HCT116 (cell line): ENCODE measurements at regions not wholly inside any gene's neighbourhood (a gene's known extent, or its start where the extent isn't known, plus 50 kb on each side); places are given as distances from the start of the nearest gene placed in this dataset.

Experiments
- ATAC-seq: fragments of 200-7000 bp; cut with Tn5 transposase; 2 replicates; pipeline ENCODE4 v1.9.1; 2020; ENCODE audit warnings: mild to moderate bottlenecking, moderate library complexity
- BruUV-seq: library from RNA; stranded (reverse); fragments of 400-500 nt; replicated peaks from 2 replicates; lab custom pipeline; 2021; lab: Mats Ljungman, UMichigan
- CTCF ChIA-PET: fragments of 300-600 bp; sonication (Branson Sonifier 250); formaldehyde crosslinking; loops from one replicate; lab custom pipeline; 2021; ENCODE audit warnings: antibody characterized with exemption; lab: Charles Lee
- POLR2A ChIA-PET: fragments of 300-600, 350-600 bp; sonication (Branson Sonifier 250); formaldehyde crosslinking; loops from one replicate; lab custom pipeline; 2021; ENCODE audit warnings: antibody characterized with exemption; lab: Charles Lee
- RAD21 ChIA-PET, 2 experiments: fragments of 300-600 bp; sonication (Branson Sonifier 250); formaldehyde crosslinking; loops; one replicate each; lab custom pipeline; 2023; ENCODE audit warnings: low total read pairs in 2 of 2; ENCODE audit not compliant: uncharacterized antibody in 2 of 2, unreplicated experiment in 2 of 2, low non-redundant PET in 1 of 2; lab: Charles Lee
- DNase-seq: peaks from one replicate; pipeline ENCODE4 v3.0.0-alpha.2; 2010; ENCODE audit warnings: low read depth, low spot score
- H2AFZ ChIP-seq: fragments of 200-600 bp; shearing (Covaris generic), sonication (generic); 2 replicates; pipeline ENCODE4 v1.6.1; 2017; ENCODE audit warnings: low read depth, mixed run types, mixed read lengths, antibody characterized with exemption, low read length; ENCODE audit not compliant: poor library complexity, severe bottlenecking
- H3K27ac ChIP-seq: 2 replicates; pipeline ENCODE4 v1.5.1; 2012; ENCODE audit warnings: low read depth, low read length
- H3K27me3 ChIP-seq: fragments of 200-600 bp; sonication (generic); 2 replicates; pipeline ENCODE4 v1.6.1; 2016; ENCODE audit warnings: mixed run types, low read length, mixed read lengths; ENCODE audit not compliant: insufficient read depth
- H3K36me3 ChIP-seq, 2 experiments: fragments of 200-500 bp in 1 of 2; fragments of 200-600 bp in 1 of 2; sonication (Bioruptor generic) in 1 of 2; sonication (generic) in 1 of 2; 2 replicates each; pipeline versions ENCODE4 v1.5.1 to v1.6.1; 2014 to 2016; ENCODE audit warnings: low read length in 2 of 2, inconsistent platforms in 1 of 2, mixed read lengths in 1 of 2, mixed run types in 1 of 2; ENCODE audit not compliant: insufficient read depth in 2 of 2, control insufficient read depth in 1 of 2
- H3K4me1 ChIP-seq, 2 experiments: fragments of 200-600 bp in 1 of 2; sonication (generic) in 1 of 2; 2 replicates each; pipeline versions ENCODE4 v1.5.1 to v1.6.1; 2012 to 2017; ENCODE audit warnings: low read length in 2 of 2, inconsistent platforms in 1 of 2, mild to moderate bottlenecking in 1 of 2, mixed read lengths in 1 of 2, mixed run types in 1 of 2, moderate library complexity in 1 of 2; ENCODE audit not compliant: insufficient read depth in 2 of 2, control insufficient read depth in 1 of 2
- H3K4me2 ChIP-seq: fragments of 200-600 bp; sonication (generic); 2 replicates; pipeline ENCODE4 v1.6.1; 2017; ENCODE audit warnings: mixed run types, low read length, mixed read lengths
- H3K4me3 ChIP-seq, 2 experiments: fragments of 200-600 bp in 1 of 2; sonication (generic) in 1 of 2; replicated peaks in 1 of 2; 2 replicates each; pipeline ENCODE4 v1.5.1; 2011 to 2016; ENCODE audit warnings: low read length in 2 of 2, control low read depth in 1 of 2, low read depth in 1 of 2, mild to moderate bottlenecking in 1 of 2, mixed read lengths in 1 of 2, mixed run types in 1 of 2
- H3K79me2 ChIP-seq: fragments of 200-600 bp; sonication (generic); 2 replicates; pipeline ENCODE4 v1.6.1; 2017; ENCODE audit warnings: mild to moderate bottlenecking, mixed run types, low read length, moderate library complexity, mixed read lengths; ENCODE audit not compliant: insufficient read depth
- H3K9ac ChIP-seq: fragments of 200-600 bp; sonication (generic); 2 replicates; pipeline ENCODE4 v1.6.1; 2016; ENCODE audit warnings: low read length, mixed read lengths
- H3K9me2 ChIP-seq: fragments of 200-600 bp; sonication (generic), shearing (Covaris generic); 2 replicates; pipeline ENCODE4 v1.6.1; 2017; ENCODE audit warnings: mixed run types, mild to moderate bottlenecking, moderate library complexity; ENCODE audit not compliant: insufficient read depth
- H3K9me3 ChIP-seq, 2 experiments: fragments of 200-500 bp in 1 of 2; fragments of 200-600 bp in 1 of 2; sonication (Bioruptor generic) in 1 of 2; sonication (generic) in 1 of 2; 2 replicates each; pipeline ENCODE4 v1.6.1; 2014 to 2017; ENCODE audit warnings: low read length in 2 of 2, mixed read lengths in 2 of 2, inconsistent platforms in 1 of 2, low read depth in 1 of 2, mild to moderate bottlenecking in 1 of 2, mixed run types in 1 of 2, moderate library complexity in 1 of 2; ENCODE audit not compliant: control insufficient read depth in 1 of 2, insufficient read depth in 1 of 2
- H4K20me1 ChIP-seq: fragments of 200-600 bp; sonication (generic), shearing (Covaris generic); 2 replicates; pipeline ENCODE4 v1.6.1; 2017; ENCODE audit warnings: mixed run types, mild to moderate bottlenecking, moderate library complexity; ENCODE audit not compliant: insufficient read depth
- CBX3 ChIP-seq: IDR thresholded peaks from 2 replicates; pipeline ENCODE4 v1.6.1; 2012; ENCODE audit warnings: low read depth
- EGR1 ChIP-seq: IDR thresholded peaks from 2 replicates; pipeline ENCODE4 v1.6.1; 2012; ENCODE audit warnings: low read depth
- EZH2 ChIP-seq: fragments of 200-600 bp; sonication (generic); IDR thresholded peaks from 2 replicates; pipeline ENCODE4 v1.6.1; 2017; ENCODE audit warnings: antibody characterized with exemption, mixed run types
- EZH2phosphoT487 ChIP-seq: fragments of 200-600 bp; IDR thresholded peaks from 2 replicates; pipeline ENCODE4 v1.6.1; 2018; ENCODE audit warnings: antibody characterized with exemption, borderline replicate concordance
- POLR2A ChIP-seq: IDR thresholded peaks from 2 replicates; pipeline ENCODE4 v1.7.0; 2011; ENCODE audit warnings: borderline replicate concordance; ENCODE audit not compliant: insufficient read depth, insufficient read length; ENCODE audit errors: extremely low read depth
- RAD21 ChIP-seq: IDR thresholded peaks from 2 replicates; pipeline ENCODE4 v1.6.1; 2012; ENCODE audit warnings: low read depth, mild to moderate bottlenecking
- SRF ChIP-seq: IDR thresholded peaks from 2 replicates; pipeline ENCODE4 v1.6.1; 2012; ENCODE audit warnings: low read depth
- TCF7L2 ChIP-seq: IDR thresholded peaks from 2 replicates; pipeline ENCODE4 v1.7.0; 2011; ENCODE audit warnings: borderline replicate concordance, inconsistent platforms; ENCODE audit not compliant: insufficient read depth, insufficient read length; ENCODE audit errors: extremely low read depth
- ZFX ChIP-seq: fragments of 450-650 bp; IDR thresholded peaks from 2 replicates; pipeline ENCODE4 v1.6.1; 2017
- ZNF274 ChIP-seq: fragments of 200-500 bp; sonication (Bioruptor generic); IDR thresholded peaks from 2 replicates; pipeline ENCODE4 v1.6.1; 2014; ENCODE audit warnings: mild to moderate bottlenecking, low read depth, low read length, inconsistent platforms
- intact Hi-C: fragments of 100-400 bp; cut with micrococcal nuclease; formaldehyde crosslinking; loops from 2 replicates; pipeline ENCODE4 v1.10.0; 2022
- TF ChIP-seq, protein P1 (sequence below): IDR thresholded peaks from 2 replicates; pipeline ENCODE4 v1.6.1; 2012; ENCODE audit warnings: low read depth

DNA sequence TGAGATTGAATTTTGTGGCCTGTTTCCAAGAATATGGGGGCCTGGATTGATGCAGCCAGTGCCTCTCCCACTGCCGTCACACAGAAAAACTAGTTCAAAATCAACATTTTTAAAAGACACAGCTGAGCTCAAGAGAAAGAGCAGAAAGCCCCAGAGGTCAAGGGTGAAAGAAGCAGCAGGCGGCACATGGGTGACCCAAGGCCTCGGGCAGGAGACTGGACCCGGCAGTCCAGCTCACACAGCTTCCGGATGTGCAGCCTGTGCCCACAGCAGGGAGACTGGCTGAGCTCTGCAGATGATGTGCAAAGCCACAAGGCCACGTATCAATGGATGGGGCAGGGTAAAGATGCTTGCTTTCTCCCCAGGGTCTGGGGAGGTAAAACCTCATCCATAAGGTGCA, 50.4 kb upstream of the RNF32 start:
- TF ChIP-seq, protein P1, sequence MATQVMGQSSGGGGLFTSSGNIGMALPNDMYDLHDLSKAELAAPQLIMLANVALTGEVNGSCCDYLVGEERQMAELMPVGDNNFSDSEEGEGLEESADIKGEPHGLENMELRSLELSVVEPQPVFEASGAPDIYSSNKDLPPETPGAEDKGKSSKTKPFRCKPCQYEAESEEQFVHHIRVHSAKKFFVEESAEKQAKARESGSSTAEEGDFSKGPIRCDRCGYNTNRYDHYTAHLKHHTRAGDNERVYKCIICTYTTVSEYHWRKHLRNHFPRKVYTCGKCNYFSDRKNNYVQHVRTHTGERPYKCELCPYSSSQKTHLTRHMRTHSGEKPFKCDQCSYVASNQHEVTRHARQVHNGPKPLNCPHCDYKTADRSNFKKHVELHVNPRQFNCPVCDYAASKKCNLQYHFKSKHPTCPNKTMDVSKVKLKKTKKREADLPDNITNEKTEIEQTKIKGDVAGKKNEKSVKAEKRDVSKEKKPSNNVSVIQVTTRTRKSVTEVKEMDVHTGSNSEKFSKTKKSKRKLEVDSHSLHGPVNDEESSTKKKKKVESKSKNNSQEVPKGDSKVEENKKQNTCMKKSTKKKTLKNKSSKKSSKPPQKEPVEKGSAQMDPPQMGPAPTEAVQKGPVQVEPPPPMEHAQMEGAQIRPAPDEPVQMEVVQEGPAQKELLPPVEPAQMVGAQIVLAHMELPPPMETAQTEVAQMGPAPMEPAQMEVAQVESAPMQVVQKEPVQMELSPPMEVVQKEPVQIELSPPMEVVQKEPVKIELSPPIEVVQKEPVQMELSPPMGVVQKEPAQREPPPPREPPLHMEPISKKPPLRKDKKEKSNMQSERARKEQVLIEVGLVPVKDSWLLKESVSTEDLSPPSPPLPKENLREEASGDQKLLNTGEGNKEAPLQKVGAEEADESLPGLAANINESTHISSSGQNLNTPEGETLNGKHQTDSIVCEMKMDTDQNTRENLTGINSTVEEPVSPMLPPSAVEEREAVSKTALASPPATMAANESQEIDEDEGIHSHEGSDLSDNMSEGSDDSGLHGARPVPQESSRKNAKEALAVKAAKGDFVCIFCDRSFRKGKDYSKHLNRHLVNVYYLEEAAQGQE = no peak
- no peak for TF ChIP-seq EGR1
- TF ChIP-seq RAD21 = no peak
- no peak for TF ChIP-seq EZH2phosphoT487
- no peak for TF ChIP-seq EZH2
- Histone ChIP-seq H3K27me3 (no peaks in the 10 kb centered on the region), H3K9ac (no peak overlapping the region), H3K36me3 (no peaks in the 10 kb centered on the region), H3K27ac (no peak overlapping the region), H3K9me2 (no peaks in the 10 kb centered on the region), H3K9me3 (no peaks in the 10 kb centered on the region), H3K4me3 (no peak overlapping the region), H3K4me1 (no peaks in the 10 kb centered on the region), H2AFZ (no peak overlapping the region), H4K20me1 (no peaks in the 10 kb centered on the region), H3K4me2 (no peak overlapping the region), H3K79me2 (no peaks in the 10 kb centered on the region)
- ChIA-PET RAD21 (no interaction called here), CTCF (no interaction called here), POLR2A (no interaction called here)
- DNase-seq = no peak
- no peak for ATAC-seq
- intact Hi-C loops = no loop called here
- BruUV-seq = no TSS peak

- ATAC-seq = no peak
- no TSS peak for BruUV-seq
- TF ChIP-seq POLR2A (no peak), ZFX (no peak), RAD21 (no peak), EGR1 (no peak), SRF (no peak), TCF7L2 (no peak), EZH2phosphoT487 (no peak), ZNF274 (no peak), CBX3 (no peak)
- TF ChIP-seq, protein P1 = no peak
- TF ChIP-seq, all 23 proteins: peak for 0
- Histone ChIP-seq H3K4me2 (no peak overlapping the region), H3K9ac (no peak overlapping the region), H3K9me3 (no peaks in the 10 kb centered on the region), H3K27me3 (no peaks in the 10 kb centered on the region), H3K36me3 (no peaks in the 10 kb centered on the region), H3K79me2 (no peaks in the 10 kb centered on the region), H4K20me1 (no peaks in the 10 kb centered on the region), H3K4me3 (no peak overlapping the region), H3K9me2 (no peaks in the 10 kb centered on the region), H2AFZ (no peak overlapping the region), H3K4me1 (no peaks in the 10 kb centered on the region), H3K27ac (no peak overlapping the region)
- ChIA-PET POLR2A (no interaction called here), CTCF (no interaction called here), RAD21 (no interaction called here)
- no peak for DNase-seq
- intact Hi-C loops = no loop called here
Measured at GRCh38 chr7:156589808-156590207, 50.8 kb upstream of the RNF32 start.
